PC-3 (cell line): ENCODE measurements at regions not wholly inside any gene's neighbourhood (a gene's known extent, or its start where the extent isn't known, plus 50 kb on each side); places are given as distances from the start of the nearest gene placed in this dataset.

Experiments used
- ATAC-seq: fragments of 200-7000 bp; cut with Tn5 transposase; 2 replicates; pipeline ENCODE4 v1.9.1; 2020; ENCODE audit warnings: mild to moderate bottlenecking, moderate library complexity
- BruUV-seq: library from RNA; stranded (reverse); fragments of 400-500 nt; replicated peaks from 2 replicates; lab custom pipeline; 2021; lab: Mats Ljungman, UMichigan
- CTCF ChIA-PET: fragments of 300-600 bp; sonication (Branson Sonifier 250); formaldehyde crosslinking; loops from one replicate; lab custom pipeline; 2022; ENCODE audit warnings: antibody characterized with exemption; lab: Charles Lee
- POLR2A ChIA-PET: fragments of 300-600 bp; sonication (Branson Sonifier 250); formaldehyde crosslinking; loops from one replicate; lab custom pipeline; 2022; ENCODE audit warnings: antibody characterized with exemption; ENCODE audit not compliant: unreplicated experiment; lab: Charles Lee
- DNase-seq: peaks from one replicate; pipeline ENCODE4 v3.0.0-alpha.2; 2015
- H2AFZ ChIP-seq: fragments of 300-600 bp; sonication (generic); 2 replicates; pipeline ENCODE4 v1.6.0; 2016; ENCODE audit warnings: antibody characterized with exemption, low read length
- H3F3A ChIP-seq: fragments of 300-600 bp; sonication (generic); one replicate; pipeline ENCODE4 v1.6.0; 2017; ENCODE audit warnings: antibody characterized with exemption, low read length, control low read depth, mild to moderate bottlenecking; ENCODE audit not compliant: unreplicated experiment
- H3K27ac ChIP-seq: fragments of 300-600 bp; sonication (generic); 2 replicates; pipeline ENCODE4 v1.5.1; 2016; ENCODE audit warnings: mild to moderate bottlenecking, low read length
- H3K27me3 ChIP-seq: fragments of 300-600 bp; sonication (generic); 2 replicates; pipeline ENCODE4 v1.6.1; 2016; ENCODE audit warnings: low read length, mixed read lengths
- H3K36me3 ChIP-seq: fragments of 300-600 bp; sonication (generic); 2 replicates; pipeline ENCODE4 v1.6.1; 2016; ENCODE audit warnings: low read depth, mixed run types, low read length, mixed read lengths
- H3K4me1 ChIP-seq: fragments of 300-600 bp; sonication (generic); 2 replicates; pipeline ENCODE4 v1.5.1; 2016; ENCODE audit warnings: low read length; ENCODE audit not compliant: insufficient read depth
- H3K4me2 ChIP-seq: fragments of 300-600 bp; sonication (generic); 2 replicates; pipeline ENCODE4 v1.6.0; 2016; ENCODE audit warnings: low read length
- H3K4me3 ChIP-seq: fragments of 300-600 bp; sonication (generic); 2 replicates; pipeline ENCODE4 v1.5.1; 2016; ENCODE audit warnings: mild to moderate bottlenecking, low read length, mixed read lengths
- H3K79me2 ChIP-seq: fragments of 300-600 bp; sonication (generic); 2 replicates; pipeline ENCODE4 v1.6.1; 2017; ENCODE audit warnings: low read length, mixed read lengths
- H3K9ac ChIP-seq: fragments of 300-600 bp; sonication (generic); 2 replicates; pipeline ENCODE4 v1.6.0; 2016; ENCODE audit warnings: mild to moderate bottlenecking, low read length
- H3K9me2 ChIP-seq: fragments of 300-600 bp; sonication (generic); replicated peaks from 2 replicates; pipeline ENCODE4 v1.6.1; 2016; ENCODE audit warnings: mixed run types, low read length, mixed read lengths
- H3K9me3 ChIP-seq: fragments of 300-600 bp; sonication (generic); 2 replicates; pipeline ENCODE4 v1.6.1; 2016; ENCODE audit warnings: low read length, mixed read lengths
- H4K20me1 ChIP-seq: fragments of 300-600 bp; sonication (generic); 2 replicates; pipeline ENCODE4 v1.6.1; 2016; ENCODE audit warnings: low read length, mixed read lengths
- CTCF ChIP-seq: fragments of 300-600 bp; sonication (generic); conservative IDR thresholded peaks from 2 replicates; pipeline ENCODE4 v1.5.1; 2017; ENCODE audit warnings: antibody characterized with exemption, low read depth, mild to moderate bottlenecking, low read length
- EZH2 ChIP-seq: fragments of 300-600 bp; sonication (generic); IDR thresholded peaks from one replicate; pipeline ENCODE4 v1.6.1; 2017; ENCODE audit warnings: antibody characterized with exemption, mild to moderate bottlenecking, low read length; ENCODE audit not compliant: unreplicated experiment
- EZH2phosphoT487 ChIP-seq: fragments of 300-600 bp; sonication (generic); IDR thresholded peaks from 2 replicates; pipeline ENCODE4 v1.6.1; 2018; ENCODE audit warnings: mild to moderate bottlenecking, antibody characterized with exemption, low read length, borderline replicate concordance
- intact Hi-C: fragments of 100-400 bp; cut with micrococcal nuclease; formaldehyde crosslinking; loops from 2 replicates; pipeline ENCODE4 v1.9.0; 2023

GRCh38 chr14:58832095-58832521, 194.3 kb downstream of the DACT1 start:
- no peak for ATAC-seq
- no peaks in the 10 kb centered on the region for H3K9me3 ChIP-seq
- H3K27me3 ChIP-seq, result peaks cover 43% of the 10 kb centered on the region
- no peak overlapping the region for H3K9ac ChIP-seq
- intact Hi-C loops, result no loop called here
- H4K20me1 ChIP-seq, result no peaks in the 10 kb centered on the region
- H2AFZ ChIP-seq, result no peak overlapping the region
- no peaks in the 10 kb centered on the region for H3K36me3 ChIP-seq
- no peaks in the 10 kb centered on the region for H3K9me2 ChIP-seq
- no peak overlapping the region for H3K4me3 ChIP-seq
- TF ChIP-seq CTCF, result no peak
- no peak for TF ChIP-seq EZH2
- no peak for TF ChIP-seq EZH2phosphoT487
- H3F3A ChIP-seq, result no peaks in the 10 kb centered on the region
- no peak overlapping the region for H3K4me2 ChIP-seq
- peaks cover 22% of the 10 kb centered on the region for H3K4me1 ChIP-seq
- ChIA-PET CTCF (no interaction called here), POLR2A (no interaction called here)
- peak; percentile 72 for DNase-seq
- no peaks in the 10 kb centered on the region for H3K79me2 ChIP-seq
- BruUV-seq, result no TSS peak
- no peak overlapping the region for H3K27ac ChIP-seq

- no TSS peak for BruUV-seq
- DNase-seq (no peak), ATAC-seq (no peak)
- no peaks in the 10 kb centered on the region for H3K79me2 ChIP-seq
- TF ChIP-seq EZH2phosphoT487, result no peak
- TF ChIP-seq EZH2, result no peak
- no peak for TF ChIP-seq CTCF
- no peaks in the 10 kb centered on the region for H3F3A ChIP-seq
- H3K4me2 ChIP-seq, result no peak overlapping the region
- no peak overlapping the region for H3K9ac ChIP-seq
- no peaks in the 10 kb centered on the region for H3K9me3 ChIP-seq
- no peaks in the 10 kb centered on the region for H3K9me2 ChIP-seq
- intact Hi-C loops, result no loop called here
- no peak overlapping the region for H2AFZ ChIP-seq
- peaks cover 22% of the 10 kb centered on the region for H3K4me1 ChIP-seq
- peaks cover 57% of the 10 kb centered on the region for H3K27me3 ChIP-seq
- no peak overlapping the region for H3K27ac ChIP-seq
- ChIA-PET POLR2A (no interaction called here), CTCF (no interaction called here)
- no peaks in the 10 kb centered on the region for H3K36me3 ChIP-seq
- H4K20me1 ChIP-seq, result no peaks in the 10 kb centered on the region
- no peak overlapping the region for H3K4me3 ChIP-seq
Measured at GRCh38 chr14:58833634-58834378, 196.0 kb downstream of the DACT1 start.

- Histone ChIP-seq H3K4me2 (no peak overlapping the region), H3F3A (no peaks in the 10 kb centered on the region), H3K4me3 (no peak overlapping the region), H4K20me1 (no peaks in the 10 kb centered on the region), H3K27me3 (peaks cover 70% of the 10 kb centered on the region), H3K4me1 (peaks cover 7% of the 10 kb centered on the region), H3K9me2 (no peaks in the 10 kb centered on the region), H3K27ac (no peak overlapping the region), H2AFZ (no peak overlapping the region), H3K79me2 (no peaks in the 10 kb centered on the region), H3K36me3 (no peaks in the 10 kb centered on the region), H3K9me3 (no peaks in the 10 kb centered on the region), H3K9ac (no peak overlapping the region)
- ATAC-seq (no peak), DNase-seq (no peak)
- intact Hi-C loops, result no loop called here
- TF ChIP-seq EZH2phosphoT487, result no peak
- no peak for TF ChIP-seq CTCF
- no peak for TF ChIP-seq EZH2
- CTCF ChIA-PET, result no interaction called here
- BruUV-seq, result no TSS peak
- POLR2A ChIA-PET, result no interaction called here
Measured at GRCh38 chr14:58836303-58836974, 198.7 kb downstream of the DACT1 start.
